Motor neuron (in vitro differentiated cells): ENCODE measurements at regions not wholly inside any gene's neighbourhood (a gene's known extent, or its start where the extent isn't known, plus 50 kb on each side); places are given as distances from the start of the nearest gene placed in this dataset.

Experiments
- ATAC-seq, 8 experiments: fragments of 200-7000 bp; cut with Tn5 transposase; replicated peaks in 6 of 8; 2 replicates each; pipeline ENCODE4 v1.8.0; 2021; ENCODE audit warnings: mild to moderate bottlenecking in 8 of 8, moderate library complexity in 8 of 8
- H3K27ac ChIP-seq, 2 donors: fragments of 250-450 bp; sonication (Bioruptor Pico); 2 replicates each; pipeline ENCODE4 v1.9.0; 2021; ENCODE audit warnings: antibody characterized with exemption in 2 of 2, mild to moderate bottlenecking in 2 of 2, moderate library complexity in 1 of 2
- H3K4me1 ChIP-seq, 2 donors: fragments of 250-450 bp; sonication (Bioruptor Pico); replicated peaks in 1 of 2; 2 replicates each; pipeline ENCODE4 v1.6.1; 2021; ENCODE audit warnings: antibody characterized with exemption in 2 of 2, mild to moderate bottlenecking in 2 of 2, moderate library complexity in 1 of 2
- H3K4me3 ChIP-seq, 5 donors: fragments of 250-450 bp; sonication (Bioruptor Pico); 2 replicates each; pipeline ENCODE4 v1.9.0; 2021; ENCODE audit warnings: antibody characterized with exemption in 5 of 5, mild to moderate bottlenecking in 5 of 5, moderate library complexity in 4 of 5
- WGBS, 10 experiments: fragments of 450-650 bp; shearing (Covaris generic); methylation state at CpG; one replicate each; pipeline ENCODE4 v1.0.0; 2022; 5-methylcytosine and 5-hydroxymethylcytosine counted together
- in situ Hi-C, 9 experiments: fragments of 400-800 bp; cut with MboI; loops; one replicate each; pipeline ENCODE4 v1.15.0; 2021; ENCODE audit warnings: low sequenced_read_pairs in 9 of 9, low pct_unique_long_range_greater_than_20kb in 2 of 9; ENCODE audit not compliant: unreplicated experiment in 9 of 9

- peak in 2 of 8 experiments; percentile 56 to 90 for ATAC-seq
- in situ Hi-C loops: no loop called here
- H3K4me1 ChIP-seq: no peaks in the 10 kb centered on the region
- H3K4me3 ChIP-seq: no peak overlapping the region
- H3K27ac ChIP-seq: no peak overlapping the region
Measured at GRCh38 chr5:153390569-153390968, 99.9 kb upstream of the GRIA1 start.

GRCh38 chr5:153399595-153399994, 90.9 kb upstream of the GRIA1 start:
- Histone ChIP-seq H3K27ac (no peak overlapping the region), H3K4me3 (no peak overlapping the region), H3K4me1 (no peaks in the 10 kb centered on the region)
- 45 to 86% (median 75%) methylated on average over 1 to 2 of the region's 2 CpGs; no CpG with 5 or more reads in 4 of the 10 experiments for WGBS, 10 experiments
- peak in 2 of 8 experiments; percentile 24 to 65 for ATAC-seq
- in situ Hi-C loops: no loop called here

DNA sequence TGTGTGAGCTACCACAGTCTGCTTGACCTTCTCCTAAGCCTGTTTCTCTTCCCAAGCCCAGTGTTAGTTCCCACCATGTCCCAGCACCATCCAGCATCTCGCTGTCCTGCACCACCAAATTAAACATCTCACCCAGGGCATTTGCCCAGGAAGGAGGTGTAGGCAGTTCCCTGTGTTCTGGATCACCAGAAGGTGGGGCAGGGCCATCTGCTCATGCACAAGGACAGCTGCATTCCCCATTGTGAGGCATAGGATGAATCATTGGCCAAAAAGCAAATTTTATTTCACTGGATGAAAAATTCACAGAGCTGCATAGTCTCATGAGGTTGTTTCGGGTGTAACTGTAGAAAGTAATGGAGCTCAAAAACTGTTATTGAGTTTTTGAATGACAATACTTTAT, 89.5 kb upstream of the GRIA1 start:
- Histone ChIP-seq H3K4me1 (no peaks in the 10 kb centered on the region), H3K27ac (no peak overlapping the region), H3K4me3 (no peak overlapping the region)
- peak in 2 of 8 experiments; percentile 96 to 97 for ATAC-seq
- in situ Hi-C loops: no loop called here
- 0 to 100% (median 70%) methylated on average over 1 to 2 of the region's 2 CpGs; no CpG with 5 or more reads in 4 of the 10 experiments for WGBS, 10 experiments

- no peak overlapping the region for H3K27ac ChIP-seq
- no peak overlapping the region for H3K4me3 ChIP-seq
- in situ Hi-C loops: no loop called here
- peak in 2 of 8 experiments; percentile 70 to 79 for ATAC-seq
- no peaks in the 10 kb centered on the region for H3K4me1 ChIP-seq
Measured at GRCh38 chr5:153402550-153402949, 87.9 kb upstream of the GRIA1 start.

DNA sequence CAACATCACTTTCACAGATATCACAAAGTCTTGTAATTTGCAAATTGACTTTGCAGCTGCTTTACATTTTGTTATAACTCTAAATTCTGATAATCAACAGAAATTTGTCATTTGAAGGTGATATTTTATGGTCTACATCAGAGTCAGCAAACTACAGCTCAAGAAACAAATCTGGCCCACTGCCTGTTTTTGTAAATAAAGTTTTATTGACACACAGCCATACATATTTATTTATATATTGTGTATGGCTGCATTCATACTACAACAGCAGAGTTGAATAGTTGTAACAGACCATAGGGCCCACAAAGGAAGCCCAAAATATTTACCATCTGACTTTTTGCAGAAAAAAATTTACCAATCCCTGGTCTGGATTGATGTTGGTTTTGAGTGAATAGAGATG, 87.0 kb upstream of the GRIA1 start:
- in situ Hi-C loops: no loop called here
- ATAC-seq: no peak
- no peak overlapping the region for H3K27ac ChIP-seq
- no peak overlapping the region for H3K4me3 ChIP-seq
- H3K4me1 ChIP-seq: no peaks in the 10 kb centered on the region

GRCh38 chr5:153404747-153405146, 85.7 kb upstream of the GRIA1 start:
- no peak overlapping the region for H3K4me3 ChIP-seq
- WGBS, 10 experiments: 10 to 80% (median 65%) methylated on average over 1 to 6 of the region's 7 CpGs; no CpG with 5 or more reads in 3 of the 10 experiments
- H3K27ac ChIP-seq: no peak overlapping the region
- no peaks in the 10 kb centered on the region for H3K4me1 ChIP-seq
- in situ Hi-C loops: no loop called here
- ATAC-seq: no peak

DNA sequence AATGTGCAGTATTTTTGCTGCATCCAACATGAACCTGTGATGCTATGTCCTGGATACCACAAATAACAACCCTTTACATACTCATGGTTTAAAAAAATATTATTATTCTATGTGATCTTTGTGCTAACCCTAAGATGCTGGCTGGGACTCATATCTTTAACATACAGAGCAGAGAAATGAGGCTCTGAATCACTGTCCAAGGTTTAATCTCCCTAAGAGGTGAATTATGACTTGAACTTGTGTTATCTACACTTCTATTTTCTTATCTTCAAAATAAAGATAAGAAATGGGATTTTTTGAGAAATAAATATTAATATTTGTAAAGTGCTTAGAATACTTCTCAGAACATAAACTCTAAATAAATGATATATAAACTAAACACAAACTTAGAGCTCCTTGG, 68.8 kb upstream of the GRIA1 start:
- ATAC-seq: no peak
- in situ Hi-C loops: no loop called here
- Histone ChIP-seq H3K27ac (no peak overlapping the region), H3K4me1 (peaks cover 0 to 5% of the 10 kb centered on the region in 2 donors), H3K4me3 (no peak overlapping the region)

GRCh38 chr5:153425914-153426313, 64.6 kb upstream of the GRIA1 start:
- 0 to 33% (median 14%) methylated on average over 1 of the region's 1 CpG; no CpG with 5 or more reads in 7 of the 10 experiments for WGBS, 10 experiments
- Histone ChIP-seq H3K4me1 (peaks cover 13 to 17% of the 10 kb centered on the region in 2 donors), H3K4me3 (no peak overlapping the region), H3K27ac (no peak overlapping the region)
- in situ Hi-C loops: no loop called here
- no peak for ATAC-seq

GRCh38 chr5:153429761-153430380, 60.6 kb upstream of the GRIA1 start:
- Histone ChIP-seq H3K4me3 (no peak overlapping the region), H3K27ac (no peak overlapping the region), H3K4me1 (peaks cover 12 to 13% of the 10 kb centered on the region in 2 donors)
- in situ Hi-C loops: no loop called here
- WGBS, 10 experiments: 13 to 100% (median 60%) methylated on average over 1 of the region's 1 CpG; no CpG with 5 or more reads in 3 of the 10 experiments
- ATAC-seq: peak in 3 of 8 experiments; percentile 39 to 62 (median 41)

GRCh38 chr5:153432583-153432982, 57.9 kb upstream of the GRIA1 start:
- Histone ChIP-seq H3K4me1 (peaks cover 16 to 23% of the 10 kb centered on the region in 2 donors), H3K27ac (no peak overlapping the region), H3K4me3 (no peak overlapping the region)
- in situ Hi-C loops: no loop called here
- WGBS, 10 experiments: 78 to 100% methylated on average over 1 to 3 of the region's 3 CpGs; no CpG with 5 or more reads in 8 of the 10 experiments
- ATAC-seq: peak in 1 of 8 experiments; percentile 6

DNA sequence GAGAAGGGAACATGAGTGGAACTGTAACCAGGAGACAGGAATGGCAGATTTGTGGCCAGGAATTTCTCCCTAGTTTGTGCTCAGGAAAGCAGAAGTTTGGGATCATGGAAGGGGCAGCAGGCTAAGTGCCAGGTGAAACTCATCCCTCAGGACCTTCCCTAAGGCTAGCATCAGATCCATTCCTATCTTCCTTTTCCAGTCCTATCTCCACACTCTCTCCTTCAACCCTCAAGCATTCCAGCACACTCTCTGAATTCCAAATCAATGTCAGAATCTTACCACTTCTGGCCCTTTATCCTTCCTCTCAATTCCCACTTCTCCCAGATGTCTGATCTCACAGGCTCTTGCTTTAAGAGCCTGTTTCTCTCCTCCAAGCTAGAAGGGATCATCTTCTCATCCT, 53.2 kb upstream of the GRIA1 start:
- no peak overlapping the region for H3K27ac ChIP-seq
- in situ Hi-C loops: no loop called here
- H3K4me1 ChIP-seq: peaks cover 12 to 18% of the 10 kb centered on the region in 2 donors
- no peak for ATAC-seq
- no peak overlapping the region for H3K4me3 ChIP-seq

DNA sequence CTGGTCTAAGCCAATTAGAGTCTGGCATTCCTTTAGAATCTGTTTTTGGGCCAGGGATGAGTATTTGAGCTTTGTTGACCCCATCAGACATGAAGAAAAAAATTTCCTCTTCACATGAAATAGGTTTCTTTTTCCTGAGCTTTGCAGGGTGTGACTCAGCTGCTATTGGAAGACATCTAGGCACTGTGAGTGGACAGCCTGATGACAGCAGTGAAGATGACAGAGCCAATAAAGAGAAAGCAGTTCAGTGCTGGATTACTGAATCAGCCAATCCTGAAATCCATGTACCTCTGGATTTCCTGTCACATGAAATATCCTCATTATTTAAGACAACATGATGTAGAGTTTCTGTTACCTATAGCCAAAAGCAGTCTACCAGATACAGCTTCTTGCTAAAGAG, 51.3 kb upstream of the GRIA1 start:
- H3K4me1 ChIP-seq: peaks cover 22 to 23% of the 10 kb centered on the region in 2 donors
- in situ Hi-C loops: no loop called here
- no peak overlapping the region for H3K27ac ChIP-seq
- H3K4me3 ChIP-seq: no peak overlapping the region
- peak in 2 of 8 experiments; percentile 82 to 97 for ATAC-seq
